ENCODE measurements at regions not wholly inside any gene's neighbourhood (a gene's known extent, or its start where the extent isn't known, plus 50 kb on each side); places are given as distances from the start of the nearest gene placed in this dataset.

DNA sequence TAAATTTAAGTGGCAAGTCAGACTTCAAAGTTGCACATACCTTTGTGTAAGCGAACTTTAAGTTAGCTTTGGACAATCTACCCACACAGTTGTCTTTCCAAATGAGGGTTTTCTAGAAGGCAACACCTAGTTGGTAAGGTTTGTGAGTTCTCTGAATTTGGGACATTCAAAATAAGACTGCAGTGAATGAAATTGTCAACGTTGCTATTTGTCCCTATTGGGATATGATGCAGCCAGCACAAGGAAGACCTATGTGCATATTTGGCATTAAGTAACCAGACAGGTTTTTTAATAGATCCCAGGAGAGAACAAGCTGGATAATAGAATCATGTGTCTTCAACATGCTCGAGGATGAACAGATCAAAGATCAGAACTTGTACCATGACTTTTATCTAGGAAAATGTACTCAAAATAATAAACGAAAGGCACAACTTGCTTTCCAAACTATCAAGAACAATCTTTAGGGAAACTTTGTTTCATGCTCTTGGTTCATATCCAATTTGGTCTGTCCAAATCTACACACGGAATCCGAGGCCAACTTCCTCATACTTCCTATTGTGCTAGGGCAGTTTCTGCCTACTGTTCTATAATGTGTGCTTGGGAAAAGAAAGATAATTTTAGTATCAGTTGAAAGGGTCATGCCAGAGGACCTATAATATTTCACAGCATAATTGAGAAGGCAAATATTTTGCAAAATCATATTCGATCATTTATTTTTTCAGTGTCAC, 284.2 kb upstream of the SOX5 start:
- Mint-ChIP-seq H3K27me3 (no peaks in the 10 kb centered on the region), H3K4me3 (no peak overlapping the region), H3K9me3 (no peaks in the 10 kb centered on the region), H3K36me3 (no peaks in the 10 kb centered on the region), H3K27ac (no peak overlapping the region), H3K4me1 (peaks cover 2% of the 10 kb centered on the region)
- no peak for DNase-seq (ENCODE audit: low spot score in 2 of 2)
- no peak for ATAC-seq (ENCODE audit: low read depth)

DNA sequence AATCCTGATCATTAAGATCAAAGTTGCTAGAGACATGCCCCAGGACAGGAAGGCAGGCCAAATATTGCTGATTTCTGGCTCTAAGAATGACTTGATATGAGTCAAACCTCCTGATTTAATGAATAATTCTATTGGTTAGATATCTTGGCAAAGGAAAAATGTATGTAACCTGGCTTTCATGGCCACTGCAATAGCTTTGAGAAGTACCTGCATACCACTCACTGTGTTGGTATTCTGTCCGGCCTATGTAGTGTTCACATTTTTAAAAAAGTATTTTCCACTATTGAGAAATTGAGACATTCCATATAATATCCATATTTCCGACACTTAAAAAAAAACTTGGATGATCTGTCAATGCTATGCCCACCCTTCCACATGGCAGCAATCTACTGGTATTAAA, 283.1 kb upstream of the SOX5 start:
- H3K4me1 Mint-ChIP-seq, result peaks cover 2% of the 10 kb centered on the region
- no peaks in the 10 kb centered on the region for H3K27me3 Mint-ChIP-seq
- no peak overlapping the region for H3K27ac Mint-ChIP-seq
- no peaks in the 10 kb centered on the region for H3K9me3 Mint-ChIP-seq
- DNase-seq (ENCODE audit: low spot score in 2 of 2) (no peak), ATAC-seq (ENCODE audit: low read depth) (no peak)
- H3K36me3 Mint-ChIP-seq, result no peaks in the 10 kb centered on the region
- H3K4me3 Mint-ChIP-seq, result no peak overlapping the region

DNA sequence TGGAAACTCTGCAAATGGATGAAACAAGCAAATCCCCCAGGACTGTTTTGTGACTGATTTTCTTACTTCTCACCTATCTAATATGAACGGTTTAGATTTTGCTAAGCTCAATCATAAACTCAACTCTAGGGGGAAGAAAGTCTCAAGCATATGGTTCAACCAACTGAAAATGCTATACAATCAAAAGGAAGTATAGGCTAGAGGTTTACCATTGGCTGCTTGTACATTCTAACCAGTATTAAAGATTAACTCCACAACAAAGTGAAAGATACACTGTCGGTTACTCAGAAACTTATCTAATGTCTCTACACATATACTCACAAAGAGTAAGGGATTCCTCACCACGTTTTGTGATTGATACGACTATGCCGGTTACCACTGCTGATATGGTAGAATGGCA, 281.8 kb upstream of the SOX5 start:
- Mint-ChIP-seq H3K27ac (no peak overlapping the region), H3K4me1 (peaks cover 2% of the 10 kb centered on the region), H3K9me3 (no peaks in the 10 kb centered on the region), H3K4me3 (no peak overlapping the region), H3K36me3 (no peaks in the 10 kb centered on the region), H3K27me3 (no peaks in the 10 kb centered on the region)
- no peak for DNase-seq (ENCODE audit: low spot score in 2 of 2)
- no peak for ATAC-seq (ENCODE audit: low read depth)

DNA sequence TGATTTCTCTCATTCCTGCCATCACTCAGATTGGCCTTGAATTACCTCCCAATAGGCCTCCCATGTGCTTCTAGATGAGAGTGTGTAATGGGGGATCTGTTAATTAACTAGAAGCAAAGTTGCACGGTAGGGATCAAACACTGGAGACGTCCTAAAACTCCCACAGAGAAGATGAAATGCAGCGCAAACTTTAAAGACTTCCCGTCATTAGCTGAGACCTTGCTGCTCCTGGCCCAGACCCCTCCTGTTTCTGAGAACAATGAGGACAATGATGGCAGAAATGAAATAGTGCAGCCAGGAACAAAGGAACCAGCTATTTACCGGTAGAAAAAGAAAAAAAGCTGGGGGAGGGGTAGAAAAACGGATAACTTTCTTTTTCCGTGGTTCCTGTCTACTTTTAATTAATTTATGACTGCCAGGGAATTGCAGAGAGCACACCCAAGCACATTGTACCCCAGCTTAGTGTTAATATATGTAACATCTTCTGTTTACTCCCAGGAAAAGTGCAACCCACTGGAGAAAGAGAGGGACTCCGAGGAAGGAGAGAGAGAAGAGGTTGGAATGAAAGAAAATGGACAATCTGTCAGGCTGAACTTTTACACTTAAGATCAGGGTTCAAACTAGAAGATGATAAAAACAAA, 280.7 kb upstream of the SOX5 start:
- Mint-ChIP-seq H3K9me3 (no peaks in the 10 kb centered on the region), H3K4me1 (peaks cover 2% of the 10 kb centered on the region), H3K4me3 (no peak overlapping the region), H3K27ac (no peak overlapping the region), H3K27me3 (no peaks in the 10 kb centered on the region), H3K36me3 (no peaks in the 10 kb centered on the region)
- no peak for ATAC-seq (ENCODE audit: low read depth)
- DNase-seq (ENCODE audit: low spot score in 2 of 2), result no peak

DNA sequence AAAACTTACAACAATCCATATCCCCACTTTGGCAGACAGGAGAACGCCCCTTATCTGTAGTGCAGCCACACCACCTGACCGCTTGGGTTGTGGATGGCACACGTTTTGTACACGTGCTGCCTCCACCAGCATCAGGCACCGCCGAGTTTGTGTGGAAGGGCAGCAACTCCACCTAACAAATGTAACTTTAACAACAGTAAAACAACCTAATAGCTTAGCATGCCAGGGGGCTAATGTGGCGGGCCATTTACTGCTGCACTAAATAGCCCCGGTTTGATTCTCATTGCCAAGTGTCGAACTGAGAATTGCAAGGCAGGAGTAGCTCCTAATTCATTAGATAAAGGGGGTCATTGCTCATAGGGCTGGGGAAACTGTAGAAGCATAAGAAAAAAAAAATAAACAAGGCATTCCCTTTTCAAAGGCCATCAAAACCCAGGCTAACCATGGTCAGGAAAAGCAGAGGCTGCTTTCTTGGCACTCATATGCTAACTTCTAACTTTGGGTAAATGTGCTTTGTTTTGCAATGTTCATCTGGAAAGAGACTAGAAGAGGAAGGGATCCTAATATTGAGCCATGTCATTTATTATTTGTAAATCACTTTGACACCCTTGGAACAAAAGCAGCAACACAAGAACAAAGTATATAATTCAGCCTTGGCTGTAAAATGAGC, 279.7 kb upstream of the SOX5 start:
- no peaks in the 10 kb centered on the region for H3K9me3 Mint-ChIP-seq
- no peaks in the 10 kb centered on the region for H3K36me3 Mint-ChIP-seq
- ATAC-seq (ENCODE audit: low read depth), result no peak
- DNase-seq (ENCODE audit: low spot score in 2 of 2), result no peak
- H3K27me3 Mint-ChIP-seq, result no peaks in the 10 kb centered on the region
- peaks cover 2% of the 10 kb centered on the region for H3K4me1 Mint-ChIP-seq
- no peak overlapping the region for H3K27ac Mint-ChIP-seq
- H3K4me3 Mint-ChIP-seq, result no peak overlapping the region

DNA sequence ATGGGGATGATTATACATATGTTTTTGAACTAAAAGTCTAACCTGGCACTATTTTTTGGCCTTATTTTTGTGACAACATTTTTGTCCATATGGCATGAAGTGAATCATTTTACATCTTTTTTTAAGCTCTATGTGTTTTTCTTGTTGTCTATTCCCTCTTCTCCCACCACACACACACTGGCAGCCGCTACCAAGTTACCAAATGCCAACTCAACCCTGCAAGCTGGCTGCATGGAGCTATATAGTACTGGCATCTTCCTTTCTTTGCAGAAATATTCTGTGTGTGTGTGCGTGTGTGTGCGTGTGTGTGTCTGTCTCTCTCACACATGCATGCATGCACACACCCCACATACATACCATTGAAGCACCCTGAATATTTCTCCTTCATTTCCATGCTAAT, 278.9 kb upstream of the SOX5 start:
- Mint-ChIP-seq H3K4me1 (peaks cover 2% of the 10 kb centered on the region), H3K4me3 (no peak overlapping the region), H3K27ac (no peak overlapping the region), H3K36me3 (no peaks in the 10 kb centered on the region), H3K27me3 (no peaks in the 10 kb centered on the region), H3K9me3 (no peaks in the 10 kb centered on the region)
- DNase-seq (ENCODE audit: low spot score in 2 of 2) (no peak), ATAC-seq (ENCODE audit: low read depth) (no peak)

DNA sequence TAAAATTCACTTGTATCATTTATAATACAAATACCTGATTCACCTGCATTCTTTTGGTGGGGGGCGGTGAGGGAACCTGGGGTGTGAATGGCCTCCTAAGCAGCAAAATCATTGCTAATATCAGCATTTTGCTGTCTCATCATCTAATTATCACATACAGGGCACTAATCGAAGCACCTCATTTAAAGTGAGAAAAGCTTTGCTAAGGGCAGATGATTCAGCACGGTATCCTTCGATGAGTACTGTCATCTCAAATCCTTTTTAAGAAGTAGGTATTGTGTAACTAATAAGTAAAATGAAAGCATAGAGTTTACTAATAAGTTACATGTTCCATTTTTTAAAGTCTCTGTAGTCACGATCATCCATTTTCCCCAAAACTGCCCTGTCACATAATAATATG, 278.1 kb upstream of the SOX5 start:
- Mint-ChIP-seq H3K9me3 (no peaks in the 10 kb centered on the region), H3K27me3 (no peaks in the 10 kb centered on the region), H3K4me1 (peaks cover 2% of the 10 kb centered on the region), H3K27ac (no peak overlapping the region), H3K4me3 (no peak overlapping the region), H3K36me3 (no peaks in the 10 kb centered on the region)
- DNase-seq (ENCODE audit: low spot score in 2 of 2) (no peak), ATAC-seq (ENCODE audit: low read depth) (no peak)

DNA sequence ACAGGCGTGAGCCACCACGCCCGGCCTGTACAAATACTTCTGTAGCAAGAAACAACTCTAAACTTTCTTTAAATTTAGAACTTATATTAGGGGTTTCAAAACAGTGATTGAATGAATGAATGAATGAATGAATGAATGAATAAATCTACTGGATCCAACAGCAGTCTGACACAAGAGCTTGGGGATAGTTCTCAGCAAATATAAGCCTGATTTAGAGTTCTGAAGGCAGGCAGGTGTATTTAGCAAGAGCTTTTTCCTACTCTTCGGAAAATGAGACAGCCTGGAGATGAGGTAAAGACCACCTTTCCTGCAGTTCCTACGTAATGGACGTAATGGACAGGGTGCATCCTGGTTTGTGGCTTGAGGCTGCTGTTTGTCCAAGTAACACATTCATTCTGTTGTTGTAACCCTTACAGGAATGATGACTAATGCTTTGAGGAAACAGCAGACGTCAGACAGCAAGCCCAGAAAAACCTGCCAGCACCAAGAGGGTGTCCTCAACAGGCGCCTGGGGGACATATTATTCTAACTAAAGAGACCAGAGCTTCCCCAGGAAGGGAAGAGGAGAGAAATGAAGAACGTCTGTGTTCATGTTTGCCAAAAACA, 277.4 kb upstream of the SOX5 start:
- H3K4me3 Mint-ChIP-seq, result no peak overlapping the region

DNA sequence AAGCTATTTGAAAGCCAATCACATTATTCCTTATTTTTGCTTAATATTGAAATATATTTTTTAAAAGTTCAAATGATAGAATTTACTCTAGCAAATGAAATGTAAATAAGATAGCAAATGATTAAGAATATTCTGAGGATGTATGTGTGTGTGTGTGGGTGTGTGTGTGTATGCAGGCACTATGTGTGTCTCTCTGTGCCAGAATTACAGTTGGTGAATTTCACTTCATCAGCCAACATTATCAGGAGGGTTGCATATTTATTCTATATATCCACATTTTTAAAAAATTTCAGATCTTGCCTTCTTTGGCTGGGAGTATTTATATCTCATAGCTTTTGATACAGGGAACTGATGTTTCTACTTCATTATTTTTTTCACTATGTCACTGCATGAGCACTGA, 274.9 kb upstream of the SOX5 start:
- ATAC-seq (ENCODE audit: low read depth), result no peak
- no peak for DNase-seq (ENCODE audit: low spot score in 2 of 2)
- Mint-ChIP-seq H3K4me3 (no peak overlapping the region), H3K9me3 (no peaks in the 10 kb centered on the region), H3K4me1 (no peaks in the 10 kb centered on the region), H3K27ac (no peak overlapping the region), H3K36me3 (no peaks in the 10 kb centered on the region), H3K27me3 (no peaks in the 10 kb centered on the region)

More for the DNA sequence above, 277.4 kb upstream of the SOX5 start:
- H3K36me3 Mint-ChIP-seq, result no peaks in the 10 kb centered on the region
- DNase-seq (ENCODE audit: low spot score in 2 of 2) (no peak), ATAC-seq (ENCODE audit: low read depth) (no peak)
- no peaks in the 10 kb centered on the region for H3K27me3 Mint-ChIP-seq
- H3K27ac Mint-ChIP-seq, result no peak overlapping the region
- peaks cover 2% of the 10 kb centered on the region for H3K4me1 Mint-ChIP-seq
- H3K9me3 Mint-ChIP-seq, result no peaks in the 10 kb centered on the region

DNA sequence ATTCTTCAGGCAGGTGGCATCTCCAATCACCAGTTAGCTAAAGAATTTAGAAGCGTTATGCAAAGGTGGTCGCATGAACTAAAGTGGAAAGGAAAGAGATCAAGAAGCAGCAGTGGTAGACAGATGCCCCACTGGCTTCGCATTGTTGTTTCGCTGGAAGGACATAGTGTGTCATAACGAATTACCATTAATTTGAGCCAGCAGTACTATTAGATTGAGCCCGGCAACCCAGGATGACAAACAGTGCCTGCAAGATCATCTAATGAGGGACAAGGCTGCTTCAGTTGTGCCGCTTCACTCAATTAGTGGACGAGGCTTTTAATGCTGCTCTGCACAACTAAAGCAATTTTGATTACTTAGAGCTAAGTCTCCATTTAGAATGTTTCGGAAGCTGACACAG, 274.5 kb upstream of the SOX5 start:
- ATAC-seq (ENCODE audit: low read depth) (no peak), DNase-seq (ENCODE audit: low spot score in 2 of 2) (no peak)
- H3K36me3 Mint-ChIP-seq, result no peaks in the 10 kb centered on the region
- no peaks in the 10 kb centered on the region for H3K27me3 Mint-ChIP-seq
- H3K4me3 Mint-ChIP-seq, result no peak overlapping the region
- no peaks in the 10 kb centered on the region for H3K4me1 Mint-ChIP-seq
- no peak overlapping the region for H3K27ac Mint-ChIP-seq
- no peaks in the 10 kb centered on the region for H3K9me3 Mint-ChIP-seq

DNA sequence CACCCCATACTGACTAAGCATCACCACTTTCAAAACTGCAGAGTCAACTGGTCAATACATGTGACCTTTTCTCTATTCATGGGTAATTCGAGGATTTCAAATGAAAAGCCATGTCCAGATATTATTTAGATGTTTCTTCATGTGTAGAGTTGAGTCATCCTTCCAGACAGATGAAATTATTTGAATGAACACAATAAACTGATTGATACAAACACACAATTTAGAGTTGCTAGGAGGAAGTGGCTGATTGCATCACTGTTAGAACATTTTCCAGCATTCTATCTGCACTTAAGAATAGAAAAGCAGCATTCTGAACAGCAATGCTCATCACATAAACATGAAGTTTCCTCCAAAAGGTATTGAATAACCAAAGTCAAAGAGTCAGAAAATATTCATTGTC, 273.5 kb upstream of the SOX5 start:
- ATAC-seq (ENCODE audit: low read depth) (no peak), DNase-seq (ENCODE audit: low spot score in 2 of 2) (no peak)
- H3K4me3 Mint-ChIP-seq, result no peak overlapping the region
- H3K4me1 Mint-ChIP-seq, result no peaks in the 10 kb centered on the region
- no peak overlapping the region for H3K27ac Mint-ChIP-seq
- no peaks in the 10 kb centered on the region for H3K9me3 Mint-ChIP-seq
- H3K27me3 Mint-ChIP-seq, result no peaks in the 10 kb centered on the region
- H3K36me3 Mint-ChIP-seq, result no peaks in the 10 kb centered on the region

DNA sequence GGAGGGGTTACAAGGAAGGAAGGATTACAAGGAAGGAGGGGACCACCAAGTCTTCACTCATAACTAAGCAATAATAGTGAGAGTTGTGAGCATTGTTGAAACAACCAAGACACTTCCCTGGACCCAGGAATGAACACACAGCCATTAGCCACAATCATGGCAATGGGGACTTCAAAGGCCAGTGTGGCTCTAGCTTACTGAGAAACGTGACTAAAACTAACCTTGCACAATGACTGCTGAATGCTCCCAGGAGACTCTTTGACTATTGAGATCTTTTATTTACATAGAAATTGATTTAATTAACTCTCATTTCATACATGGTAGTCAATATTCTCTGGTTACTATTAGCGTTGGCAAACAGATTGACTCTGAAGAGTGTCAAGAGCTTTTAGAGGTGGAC, 263.0 kb upstream of the SOX5 start:
- no peak for ATAC-seq (ENCODE audit: low read depth)
- H3K36me3 Mint-ChIP-seq, result peaks cover 2% of the 10 kb centered on the region
- H3K27ac Mint-ChIP-seq, result no peak overlapping the region
- H3K27me3 Mint-ChIP-seq, result no peaks in the 10 kb centered on the region
- no peaks in the 10 kb centered on the region for H3K9me3 Mint-ChIP-seq
- H3K4me3 Mint-ChIP-seq, result no peak overlapping the region
- H3K4me1 Mint-ChIP-seq, result no peaks in the 10 kb centered on the region
- DNase-seq (ENCODE audit: low spot score in 2 of 2), result no peak

DNA sequence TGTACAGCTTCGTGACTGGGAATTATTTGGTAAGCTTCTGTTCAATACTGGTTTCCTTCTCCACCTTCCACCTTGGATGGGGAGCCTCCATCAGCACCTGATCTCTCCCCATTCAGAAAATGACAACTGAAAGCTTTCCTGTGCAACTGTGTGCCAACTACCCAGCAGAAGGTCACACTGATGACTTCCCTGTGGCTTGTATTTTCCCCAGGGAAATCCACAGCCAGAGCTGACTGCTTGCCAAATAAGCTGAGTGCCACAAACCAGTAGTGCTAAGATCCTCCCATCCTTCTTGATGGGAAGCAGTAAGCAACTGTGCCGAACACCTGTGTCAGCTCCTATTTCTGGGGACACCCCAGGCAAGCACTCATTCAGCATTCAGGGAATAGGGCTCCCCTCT, 257.2 kb upstream of the SOX5 start:
- ATAC-seq (ENCODE audit: low read depth) (no peak), DNase-seq (ENCODE audit: low spot score in 2 of 2) (no peak)
- Mint-ChIP-seq H3K27me3 (no peaks in the 10 kb centered on the region), H3K4me3 (no peak overlapping the region), H3K36me3 (peaks cover 2% of the 10 kb centered on the region), H3K27ac (no peak overlapping the region), H3K9me3 (peaks cover 2% of the 10 kb centered on the region), H3K4me1 (peaks cover 5% of the 10 kb centered on the region)

DNA sequence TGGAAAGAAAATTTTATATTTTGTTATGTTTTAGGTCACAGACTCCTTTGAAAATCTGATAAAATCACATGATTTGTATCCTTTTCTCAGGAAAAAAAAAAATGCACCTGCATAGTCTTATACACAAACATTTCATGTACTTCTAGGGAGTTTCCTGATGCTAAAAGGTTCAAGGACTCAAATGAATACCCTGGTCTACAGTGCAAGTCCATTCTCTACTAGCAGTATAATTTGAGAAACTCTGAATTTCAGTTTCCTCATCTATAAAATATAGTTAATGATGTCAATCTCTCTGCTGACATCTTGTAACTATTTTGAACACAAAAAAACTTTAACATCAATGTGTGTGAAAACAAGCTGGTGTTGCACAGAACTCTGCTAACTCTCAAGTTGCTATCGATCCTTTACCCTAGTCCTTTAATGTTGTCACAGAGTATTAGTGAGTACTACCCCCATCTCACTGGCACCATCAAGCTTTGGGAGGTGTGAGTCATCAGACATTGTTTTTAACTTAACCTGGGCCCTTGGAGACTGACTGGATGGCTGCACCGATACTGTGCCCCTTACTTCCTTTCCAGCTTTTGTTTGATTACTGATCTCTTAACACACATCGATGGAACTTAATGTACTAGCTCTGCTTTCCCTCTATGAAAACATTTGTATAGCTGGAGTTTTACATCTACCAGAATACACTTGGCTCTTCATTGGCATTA, 251.9 kb upstream of the SOX5 start:
- DNase-seq (ENCODE audit: low spot score in 2 of 2) (no peak), ATAC-seq (ENCODE audit: low read depth) (no peak)
- Mint-ChIP-seq H3K4me1 (peaks cover 9% of the 10 kb centered on the region), H3K27ac (no peak overlapping the region), H3K9me3 (peaks cover 2% of the 10 kb centered on the region), H3K27me3 (peaks cover 1% of the 10 kb centered on the region), H3K36me3 (peaks cover 2% of the 10 kb centered on the region), H3K4me3 (no peak overlapping the region)
